GM18861 (cell line): ENCODE measurements at regions not wholly inside any gene's neighbourhood (a gene's known extent, or its start where the extent isn't known, plus 50 kb on each side); places are given as distances from the start of the nearest gene placed in this dataset.

ENCODE experiments used
- ATAC-seq: cut with Tn5 transposase; IDR thresholded peaks from one replicate; pipeline ENCODE4 v1.9.1; 2021; ENCODE audit not compliant: unreplicated experiment

DNA sequence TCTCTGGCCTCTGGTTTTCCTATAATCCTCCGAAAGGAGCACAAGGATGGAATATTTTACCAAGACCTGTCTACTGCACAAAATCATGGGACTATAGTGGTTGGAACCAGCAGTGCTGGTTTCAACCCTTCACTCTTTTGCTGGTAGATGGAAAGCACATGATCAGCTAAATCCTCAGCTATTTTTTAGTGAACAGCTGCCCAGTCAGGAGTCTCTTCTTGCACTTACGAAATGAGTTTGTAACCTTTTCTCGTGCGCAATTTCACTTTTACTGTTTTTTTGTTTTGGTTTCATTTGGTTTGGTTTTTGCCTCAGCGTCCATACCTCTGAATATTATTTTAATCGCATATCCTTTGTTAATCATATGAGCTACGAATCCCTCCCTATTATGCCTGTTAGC, 418.5 kb upstream of the CPEB2 start:
- no peak for ATAC-seq

DNA sequence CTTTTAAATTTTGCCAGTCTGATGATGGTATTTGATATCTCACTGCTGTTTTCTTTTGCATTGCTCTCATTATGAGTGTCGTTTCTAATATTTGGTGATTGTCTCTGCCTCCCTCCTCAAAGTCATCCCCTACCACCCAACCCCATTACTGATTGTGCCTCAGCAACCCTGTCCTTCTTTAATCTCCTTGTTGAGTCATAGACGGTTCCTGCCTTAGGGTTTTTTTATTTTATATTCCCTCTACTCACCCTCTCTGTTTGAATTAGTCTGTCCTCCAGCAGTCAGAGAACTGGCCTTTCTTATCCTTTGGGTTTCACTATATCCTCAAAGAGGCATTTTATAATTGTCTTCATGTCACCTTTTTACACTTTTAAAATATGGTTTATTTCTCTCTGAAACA, 409.3 kb upstream of the CPEB2 start:
- ATAC-seq: no peak

DNA sequence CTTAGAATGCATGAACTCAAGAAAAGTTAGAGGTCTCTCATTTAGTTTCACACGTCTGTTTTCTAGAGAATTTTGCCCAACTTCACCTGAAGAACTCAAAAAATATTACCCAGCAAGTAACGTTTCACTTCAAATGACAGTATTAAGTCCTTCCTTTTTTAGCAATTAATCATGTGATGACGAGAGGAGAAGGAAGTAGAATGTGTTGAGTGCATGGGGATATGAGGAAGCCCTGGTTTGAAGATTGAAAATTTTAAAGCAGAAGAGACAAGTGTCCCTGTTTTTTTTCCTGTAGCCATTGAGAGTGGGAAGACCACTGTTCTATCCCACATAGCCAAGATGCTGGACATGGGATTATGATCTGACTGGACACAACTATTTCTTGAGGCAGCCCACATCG, 406.3 kb upstream of the CPEB2 start:
- ATAC-seq: no peak

GRCh38 chr4:14596437-14596836, 405.8 kb upstream of the CPEB2 start:
- no peak for ATAC-seq

DNA sequence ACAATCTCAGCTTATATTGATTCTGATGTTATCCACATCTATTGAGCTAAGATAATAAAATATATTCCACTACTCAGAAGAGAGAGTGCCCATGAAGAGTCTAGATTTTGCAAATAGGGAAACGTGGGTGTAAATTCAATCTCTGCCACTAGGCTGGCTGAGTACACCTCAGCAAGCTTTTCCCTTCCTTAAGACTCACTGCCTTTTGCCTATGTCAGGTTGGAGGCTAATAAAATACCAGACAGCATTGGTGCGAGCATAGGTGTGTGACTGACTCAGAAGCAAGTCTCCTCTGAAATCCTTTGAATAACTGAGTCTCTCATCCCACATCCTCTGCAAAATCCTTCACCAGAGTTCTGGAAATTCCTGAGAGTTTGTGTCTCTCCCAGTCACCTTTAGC, 405.4 kb upstream of the CPEB2 start:
- ATAC-seq: no peak

- no peak for ATAC-seq
Observed at GRCh38 chr4:14602206-14602605, 400.1 kb upstream of the CPEB2 start.

GRCh38 chr4:14607001-14607400, 395.3 kb upstream of the CPEB2 start:
- ATAC-seq: no peak

GRCh38 chr4:14607578-14607977, 394.7 kb upstream of the CPEB2 start:
- no peak for ATAC-seq

DNA sequence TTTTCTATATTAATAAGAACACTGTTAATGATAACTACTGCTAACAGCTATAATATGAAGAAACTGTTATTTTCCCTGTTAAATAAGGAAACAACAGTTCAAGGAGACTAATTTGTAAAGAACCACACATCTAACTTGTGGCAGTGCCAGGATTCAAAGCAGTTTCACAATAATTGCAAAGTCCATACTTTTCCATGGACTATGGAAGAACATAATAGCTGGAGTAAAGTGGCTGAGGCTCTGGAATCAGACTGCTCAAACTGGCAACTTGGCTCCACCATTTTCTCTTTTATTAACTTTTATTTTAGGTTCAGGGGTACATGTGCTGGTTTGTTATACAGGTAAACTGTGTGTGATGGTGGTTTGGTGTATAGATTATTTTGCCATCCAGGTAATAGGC, 393.7 kb upstream of the CPEB2 start:
- ATAC-seq: no peak

GRCh38 chr4:14614840-14615239, 387.4 kb upstream of the CPEB2 start:
- ATAC-seq: no peak

- no peak for ATAC-seq
Observed at GRCh38 chr4:14615671-14616070, 386.6 kb upstream of the CPEB2 start.

- ATAC-seq: no peak
Observed at GRCh38 chr4:14620567-14621141, 381.6 kb upstream of the CPEB2 start.

- ATAC-seq: no peak
Observed at GRCh38 chr4:14621731-14622463, 380.4 kb upstream of the CPEB2 start.

- ATAC-seq: no peak
Observed at GRCh38 chr4:14627038-14627437, 375.2 kb upstream of the CPEB2 start.

GRCh38 chr4:14631806-14632440, 370.4 kb upstream of the CPEB2 start:
- ATAC-seq: no peak

GRCh38 chr4:14636563-14636962, 365.7 kb upstream of the CPEB2 start:
- ATAC-seq: no peak

- ATAC-seq: no peak
Observed at GRCh38 chr4:14640476-14640875, 361.8 kb upstream of the CPEB2 start.

- no peak for ATAC-seq
Observed at GRCh38 chr4:14641871-14642270, 360.4 kb upstream of the CPEB2 start.

DNA sequence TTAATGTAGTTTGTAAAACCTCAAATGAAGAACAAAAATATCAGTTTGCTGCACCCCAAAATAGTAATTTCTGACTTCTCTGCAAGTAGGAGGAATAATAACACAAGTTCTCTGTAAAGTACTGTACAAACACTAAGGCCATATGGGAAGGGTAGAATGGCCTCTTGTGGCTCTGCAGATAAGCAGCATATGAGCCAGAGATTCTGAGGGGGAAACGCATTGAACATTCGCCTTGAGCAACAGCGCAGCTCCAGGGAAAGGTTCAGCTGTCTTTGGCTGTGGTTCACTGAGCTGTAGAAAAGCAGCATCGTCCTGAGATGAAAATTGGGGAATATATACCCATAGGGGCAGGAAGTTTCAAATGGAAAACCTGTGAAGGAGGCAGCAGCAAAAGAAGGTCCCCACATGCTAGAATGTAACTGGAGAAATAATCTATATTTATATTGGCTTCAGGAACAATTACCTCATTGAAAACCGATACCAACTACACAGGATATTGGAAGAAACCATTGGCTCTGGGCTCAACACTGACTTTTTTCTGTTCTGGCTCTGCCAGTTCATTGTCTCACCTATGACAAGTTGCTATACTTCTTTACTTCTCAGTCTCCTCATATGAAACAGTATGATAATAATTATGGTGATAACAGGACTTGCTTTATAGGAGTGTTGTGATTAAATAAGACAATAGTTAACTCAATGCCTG, 357.6 kb upstream of the CPEB2 start:
- no peak for ATAC-seq

- ATAC-seq: no peak
Observed at GRCh38 chr4:14646831-14647230, 355.4 kb upstream of the CPEB2 start.

DNA sequence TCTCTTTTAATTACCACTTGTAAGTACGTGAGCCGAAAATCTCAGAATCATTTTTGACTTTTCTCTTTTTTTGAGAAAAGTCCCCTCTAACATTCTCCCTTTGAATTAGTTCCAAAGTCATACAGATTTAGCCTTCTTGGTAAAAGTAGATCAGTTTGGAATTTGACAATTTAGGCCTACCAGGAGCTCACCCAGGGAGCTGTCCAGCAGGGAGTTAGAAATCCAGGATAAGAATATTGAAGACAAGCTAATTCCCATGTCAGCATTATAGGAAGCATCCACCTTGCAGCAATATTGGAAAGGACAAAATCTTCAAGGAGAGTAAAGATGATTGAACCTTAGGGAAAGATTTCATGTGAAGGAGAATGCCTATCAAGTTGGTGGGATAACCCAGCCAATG, 352.2 kb upstream of the CPEB2 start:
- no peak for ATAC-seq

DNA sequence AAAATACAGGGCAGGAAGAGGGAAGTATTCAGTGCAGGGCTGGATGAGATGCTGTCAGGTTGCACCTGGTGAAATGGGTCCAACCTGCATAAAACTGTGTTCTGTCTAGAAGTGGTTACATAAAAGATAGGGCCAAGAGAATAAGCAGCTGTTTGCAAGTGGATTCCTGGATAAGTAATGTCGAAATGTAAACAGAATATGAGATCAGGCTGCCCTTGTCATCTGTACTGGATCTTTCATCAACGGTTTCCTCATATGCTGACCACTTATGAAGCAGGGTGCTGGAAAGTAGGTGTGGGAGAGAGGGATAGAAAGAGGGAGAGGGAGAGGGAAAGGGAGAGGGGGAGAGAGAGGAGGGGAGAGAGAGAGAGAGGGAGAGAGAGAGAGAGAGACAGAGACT, 349.8 kb upstream of the CPEB2 start:
- no peak for ATAC-seq
